Body of pancreas (tissue), 4 donors: ENCODE measurements at regions not wholly inside any gene's neighbourhood (a gene's known extent, or its start where the extent isn't known, plus 50 kb on each side); places are given as distances from the start of the nearest gene placed in this dataset.

Source experiments
- ATAC-seq: fragments of 150-250 bp; one replicate; pipeline ENCODE4 v1.9.1; 2016
- DNase-seq, 4 donors: peaks; one replicate each; pipeline ENCODE4 v3.0.0-alpha.2; 2019
- H3K27ac ChIP-seq, 4 donors: fragments of 200-600 bp; sonication (generic); 1 replicate in 3 of 4; 2 replicates in 1 of 4; pipeline versions ENCODE4 v1.5.1 to v1.6.1; 2016 to 2019; ENCODE audit warnings: mild to moderate bottlenecking in 1 of 4, mixed read lengths in 1 of 4, moderate library complexity in 1 of 4
- H3K27me3 ChIP-seq, 2 donors: fragments of 200-600 bp; sonication (generic); one replicate each; pipeline ENCODE4 v1.6.0; 2016; ENCODE audit warnings: mild to moderate bottlenecking in 1 of 2
- H3K36me3 ChIP-seq, 2 donors: fragments of 200-600 bp; sonication (generic); replicated peaks in 1 of 2; 2 replicates each; pipeline ENCODE4 v1.5.1; 2016; ENCODE audit warnings: low read depth in 2 of 2; ENCODE audit not compliant: insufficient read depth in 1 of 2
- H3K4me1 ChIP-seq: fragments of 200-600 bp; sonication (generic); one replicate; pipeline ENCODE4 v1.6.0; 2016
- H3K4me3 ChIP-seq, 2 donors: fragments of 200-600 bp; sonication (generic); 1 replicate in 1 of 2; 2 replicates in 1 of 2; pipeline ENCODE4 v1.5.1; 2016 to 2019
- H3K9me3 ChIP-seq, 3 donors: fragments of 200-600 bp; sonication (generic); 1 replicate in 2 of 3; 2 replicates in 1 of 3; pipeline ENCODE4 v1.5.1; 2016
- POLR2A ChIP-seq, 3 donors: fragments of 450-650 bp; IDR thresholded peaks; one replicate each; pipeline ENCODE4 v1.6.1; 2016; ENCODE audit warnings: antibody characterized with exemption in 3 of 3, mild to moderate bottlenecking in 2 of 3
- WGBS, 2 donors: methylation state at CpG; one replicate each; pipeline ENCODE4 v1.1.5; 2017; 5-methylcytosine and 5-hydroxymethylcytosine counted together
- intact Hi-C: fragments of 100-400 bp; cut with DNase I; formaldehyde crosslinking; loops from one replicate; pipeline ENCODE4 v1.15.1; 2023
- TF ChIP-seq, protein P1 (sequence below), 7 experiments: fragments of 450-650 bp in 4 of 7; fragments of 200-600 bp in 3 of 7; sonication (generic) in 3 of 7; IDR thresholded peaks; one replicate each; pipeline ENCODE4 v1.5.1; 2016 to 2019; ENCODE audit warnings: antibody characterized with exemption in 7 of 7

DNA sequence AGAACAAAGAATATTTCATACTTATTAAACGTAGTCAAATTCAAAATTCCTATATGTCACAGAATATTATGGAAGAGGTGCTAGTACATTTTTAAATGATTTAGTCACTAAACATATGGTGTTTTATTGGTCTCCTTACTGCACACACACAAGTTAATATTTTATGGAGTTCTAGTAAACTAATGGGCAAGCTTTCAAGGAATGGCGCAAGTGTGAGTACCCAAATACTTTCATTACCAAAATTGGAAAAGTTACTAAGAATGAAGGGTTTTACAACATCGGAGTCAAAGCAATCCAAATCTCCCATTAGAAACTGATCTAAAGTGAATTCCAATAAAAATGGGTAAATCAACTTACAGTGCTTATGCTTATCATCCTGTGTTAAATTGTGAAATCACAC, 921.9 kb downstream of the ADGRL2 start:
- no peak for ATAC-seq
- no peak for DNase-seq
- Histone ChIP-seq H3K36me3 (no peaks in the 10 kb centered on the region), H3K27ac (no peak overlapping the region), H3K4me3 (no peak overlapping the region), H3K9me3 (peaks cover 0 to 6% (median 0%) of the 10 kb centered on the region in 3 donors), H3K27me3 (no peaks in the 10 kb centered on the region), H3K4me1 (no peaks in the 10 kb centered on the region)
- intact Hi-C loops: no loop called here
- 77 to 82% methylated on average over 3 of the region's 3 CpGs for WGBS, 2 donors
- no peak for TF ChIP-seq POLR2A (IDR thresholded peaks at IDR 0.05)
- TF ChIP-seq, protein P1, sequence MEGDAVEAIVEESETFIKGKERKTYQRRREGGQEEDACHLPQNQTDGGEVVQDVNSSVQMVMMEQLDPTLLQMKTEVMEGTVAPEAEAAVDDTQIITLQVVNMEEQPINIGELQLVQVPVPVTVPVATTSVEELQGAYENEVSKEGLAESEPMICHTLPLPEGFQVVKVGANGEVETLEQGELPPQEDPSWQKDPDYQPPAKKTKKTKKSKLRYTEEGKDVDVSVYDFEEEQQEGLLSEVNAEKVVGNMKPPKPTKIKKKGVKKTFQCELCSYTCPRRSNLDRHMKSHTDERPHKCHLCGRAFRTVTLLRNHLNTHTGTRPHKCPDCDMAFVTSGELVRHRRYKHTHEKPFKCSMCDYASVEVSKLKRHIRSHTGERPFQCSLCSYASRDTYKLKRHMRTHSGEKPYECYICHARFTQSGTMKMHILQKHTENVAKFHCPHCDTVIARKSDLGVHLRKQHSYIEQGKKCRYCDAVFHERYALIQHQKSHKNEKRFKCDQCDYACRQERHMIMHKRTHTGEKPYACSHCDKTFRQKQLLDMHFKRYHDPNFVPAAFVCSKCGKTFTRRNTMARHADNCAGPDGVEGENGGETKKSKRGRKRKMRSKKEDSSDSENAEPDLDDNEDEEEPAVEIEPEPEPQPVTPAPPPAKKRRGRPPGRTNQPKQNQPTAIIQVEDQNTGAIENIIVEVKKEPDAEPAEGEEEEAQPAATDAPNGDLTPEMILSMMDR (IDR thresholded peaks at IDR 0.05): no peak

DNA sequence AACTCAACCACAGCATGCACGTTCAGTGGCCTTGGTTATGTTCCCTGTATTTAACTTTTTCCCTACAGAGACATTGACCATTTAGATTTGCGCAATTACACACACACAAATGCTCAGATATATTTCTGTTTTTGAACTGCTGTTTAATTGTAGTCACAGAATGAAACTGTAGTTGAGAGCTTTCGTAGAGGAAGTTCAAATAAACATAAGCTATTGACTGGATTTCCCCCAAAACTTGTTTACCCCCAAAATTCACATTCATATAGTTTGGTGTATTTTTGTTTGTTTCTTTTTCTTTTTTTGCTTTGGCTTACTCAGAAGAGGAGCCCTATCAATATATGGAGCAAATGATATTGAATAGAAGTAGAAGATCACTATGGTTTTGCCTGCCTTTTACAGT, 921.0 kb downstream of the ADGRL2 start:
- no peak for ATAC-seq

DNA sequence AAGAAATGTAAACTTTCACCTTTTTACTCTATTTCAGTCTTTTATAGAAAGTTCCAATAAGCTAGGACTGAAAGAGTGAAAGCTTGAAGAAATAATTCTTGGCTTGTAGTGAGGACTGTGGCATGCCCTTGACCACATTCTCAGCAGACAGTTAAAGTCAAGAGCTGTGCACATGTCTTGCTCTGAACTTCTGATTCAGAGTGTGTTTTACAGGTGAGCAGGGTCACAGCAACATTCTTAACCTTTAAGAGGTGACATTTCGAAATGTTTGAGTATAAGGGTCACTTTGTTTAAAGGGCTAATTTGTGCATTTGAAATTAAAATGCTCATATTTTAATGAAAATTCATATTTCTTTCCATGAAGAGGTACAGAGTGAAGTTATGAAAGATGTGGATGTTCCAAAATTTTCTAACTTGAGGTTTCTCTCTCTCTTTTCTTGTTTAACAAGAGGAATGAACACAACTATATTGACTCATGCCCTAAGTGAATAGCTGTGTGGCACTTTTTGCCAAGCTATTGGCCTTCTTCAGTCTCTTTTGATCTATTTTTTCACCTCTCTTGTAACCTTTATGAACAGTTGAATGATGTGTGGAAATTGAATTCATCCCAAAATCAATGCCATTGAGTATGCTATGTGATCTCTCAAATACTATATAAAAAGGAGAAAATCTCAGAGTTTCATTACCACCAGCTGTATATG, 918.1 kb downstream of the ADGRL2 start:
- H3K9me3 ChIP-seq: peaks cover 0 to 6% (median 0%) of the 10 kb centered on the region in 3 donors
- DNase-seq (no peak), ATAC-seq (no peak)
- H3K4me1 ChIP-seq: no peaks in the 10 kb centered on the region
- 54 to 57% methylated on average over 1 of the region's 1 CpG for WGBS, 2 donors
- H3K27me3 ChIP-seq: no peaks in the 10 kb centered on the region
- no peak overlapping the region for H3K4me3 ChIP-seq
- H3K27ac ChIP-seq: no peak overlapping the region
- H3K36me3 ChIP-seq: no peaks in the 10 kb centered on the region
- intact Hi-C loops: no loop called here
- no peak for TF ChIP-seq POLR2A (IDR thresholded peaks at IDR 0.05)
- TF ChIP-seq, protein P1 (IDR thresholded peaks at IDR 0.05): no peak

More for the DNA sequence above, 921.0 kb downstream of the ADGRL2 start:
- no peak overlapping the region for H3K4me3 ChIP-seq
- no peak overlapping the region for H3K27ac ChIP-seq
- no peaks in the 10 kb centered on the region for H3K27me3 ChIP-seq
- peaks cover 0 to 6% (median 0%) of the 10 kb centered on the region in 3 donors for H3K9me3 ChIP-seq
- no peak for DNase-seq
- WGBS, 2 donors: 62 to 65% methylated on average over 3 of the region's 3 CpGs
- intact Hi-C loops: no loop called here
- no peak for TF ChIP-seq POLR2A (IDR thresholded peaks at IDR 0.05)
- TF ChIP-seq, protein P1 (IDR thresholded peaks at IDR 0.05): no peak
- no peaks in the 10 kb centered on the region for H3K4me1 ChIP-seq
- H3K36me3 ChIP-seq: no peaks in the 10 kb centered on the region

DNA sequence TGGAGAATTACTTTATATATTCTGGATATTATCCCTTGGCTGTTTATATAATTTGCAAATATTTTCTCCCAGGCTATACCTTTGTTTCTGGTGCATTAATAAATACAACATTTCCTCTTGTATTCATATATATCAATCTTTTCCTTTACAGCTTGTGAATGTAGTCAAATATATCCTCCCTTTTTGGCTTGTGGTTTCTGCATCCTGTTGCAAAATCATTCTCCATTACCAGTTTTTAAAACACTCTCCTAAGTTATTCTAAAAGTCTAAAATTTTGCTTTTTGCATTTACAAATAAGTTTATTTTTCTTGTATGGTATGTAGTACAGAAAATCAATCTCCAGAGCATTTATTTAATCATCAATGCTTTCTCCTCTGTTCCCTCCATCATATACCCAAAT, 909.4 kb downstream of the ADGRL2 start:
- H3K9me3 ChIP-seq: no peaks in the 10 kb centered on the region
- no peak for TF ChIP-seq POLR2A (IDR thresholded peaks at IDR 0.05)
- TF ChIP-seq, protein P1 (IDR thresholded peaks at IDR 0.05): no peak
- no peaks in the 10 kb centered on the region for H3K27me3 ChIP-seq
- no peaks in the 10 kb centered on the region for H3K4me1 ChIP-seq
- H3K27ac ChIP-seq: no peak overlapping the region
- ATAC-seq (no peak), DNase-seq (no peak)
- H3K36me3 ChIP-seq: no peaks in the 10 kb centered on the region
- intact Hi-C loops: no loop called here
- H3K4me3 ChIP-seq: no peak overlapping the region

DNA sequence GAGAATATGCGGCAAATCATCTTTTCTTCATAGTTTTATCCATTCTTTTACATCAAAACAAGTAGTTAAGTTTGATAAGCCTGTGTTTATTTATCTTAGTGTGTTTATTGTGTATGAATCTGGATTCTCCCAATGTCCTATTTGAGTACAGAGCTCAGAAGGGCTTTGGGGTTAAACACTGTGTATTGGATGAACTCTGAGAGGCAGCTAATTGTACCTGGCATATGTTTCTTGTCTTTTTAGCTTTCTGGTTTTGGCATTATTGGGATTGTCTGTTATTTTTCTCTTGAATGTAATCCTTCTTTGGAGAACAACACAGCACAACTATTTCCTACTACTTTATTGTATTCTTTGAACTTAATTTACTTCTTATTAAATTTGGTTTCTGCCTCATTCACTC, 906.9 kb downstream of the ADGRL2 start:
- Histone ChIP-seq H3K9me3 (no peaks in the 10 kb centered on the region), H3K27ac (no peak overlapping the region), H3K4me3 (no peak overlapping the region), H3K4me1 (no peaks in the 10 kb centered on the region), H3K36me3 (no peaks in the 10 kb centered on the region), H3K27me3 (no peaks in the 10 kb centered on the region)
- ATAC-seq (no peak), DNase-seq (no peak)
- 89 to 91% methylated on average over 1 of the region's 1 CpG for WGBS, 2 donors
- intact Hi-C loops: no loop called here
- no peak for TF ChIP-seq POLR2A (IDR thresholded peaks at IDR 0.05)
- TF ChIP-seq, protein P1 (IDR thresholded peaks at IDR 0.05): no peak
